H9 (cell line): ENCODE measurements at regions not wholly inside any gene's neighbourhood (a gene's known extent, or its start where the extent isn't known, plus 50 kb on each side); places are given as distances from the start of the nearest gene placed in this dataset.

Source experiments
- DNase-seq: peaks from one replicate; pipeline ENCODE4 v3.0.0-alpha.2; 2017
- H2AFZ ChIP-seq: one replicate; pipeline ENCODE4 v1.6.1; 2013; ENCODE audit warnings: mild to moderate bottlenecking, low read length, control low read depth, moderate library complexity
- H2AK5ac ChIP-seq: 2 replicates; pipeline ENCODE4 v1.6.1; 2013; ENCODE audit warnings: low read length, control low read depth, mixed read lengths; ENCODE audit not compliant: insufficient read length
- H2BK120ac ChIP-seq: one replicate; pipeline ENCODE4 v1.6.1; 2013; ENCODE audit warnings: low read depth, mild to moderate bottlenecking, low read length, control low read depth, inconsistent platforms; ENCODE audit not compliant: poor library complexity, severe bottlenecking
- H2BK12ac ChIP-seq: 2 replicates; pipeline ENCODE4 v1.6.1; 2013; ENCODE audit warnings: low read length, control low read depth, mixed read lengths, low read depth; ENCODE audit not compliant: insufficient read length
- H2BK15ac ChIP-seq: 2 replicates; pipeline ENCODE4 v1.6.1; 2013; ENCODE audit warnings: low read depth, low read length, control low read depth
- H2BK20ac ChIP-seq: one replicate; pipeline ENCODE4 v1.6.1; 2013; ENCODE audit warnings: low read depth, mild to moderate bottlenecking, low read length, control low read depth, inconsistent platforms; ENCODE audit not compliant: poor library complexity, severe bottlenecking
- H2BK5ac ChIP-seq: 2 replicates; pipeline ENCODE4 v1.6.1; 2013; ENCODE audit warnings: low read length, control low read depth, mixed read lengths; ENCODE audit not compliant: insufficient read length
- H3K14ac ChIP-seq: 2 replicates; pipeline ENCODE4 v1.6.1; 2013; ENCODE audit warnings: low read length, control low read depth; ENCODE audit not compliant: insufficient read depth
- H3K18ac ChIP-seq: 2 replicates; pipeline ENCODE4 v1.6.1; 2013; ENCODE audit warnings: low read depth, mild to moderate bottlenecking, mixed read lengths, low read length, control low read depth; ENCODE audit not compliant: insufficient read length
- H3K23ac ChIP-seq: 2 replicates; pipeline ENCODE4 v1.6.1; 2013; ENCODE audit warnings: low read length, control low read depth, mixed read lengths, low read depth; ENCODE audit not compliant: insufficient read length
- H3K23me2 ChIP-seq: 2 replicates; pipeline ENCODE4 v1.6.1; 2013; ENCODE audit warnings: low read depth, mild to moderate bottlenecking, mixed read lengths, low read length, control low read depth; ENCODE audit not compliant: insufficient read length, poor library complexity, severe bottlenecking
- H3K27ac ChIP-seq: 2 replicates; pipeline ENCODE4 v1.5.1; 2013; ENCODE audit warnings: low read length, control low read depth, mixed read lengths, low read depth; ENCODE audit not compliant: insufficient read length
- H3K27me3 ChIP-seq: 2 replicates; pipeline ENCODE4 v1.6.1; 2013; ENCODE audit warnings: low read length, control low read depth, inconsistent platforms; ENCODE audit not compliant: insufficient read depth
- H3K4ac ChIP-seq: 2 replicates; pipeline ENCODE4 v1.6.1; 2013; ENCODE audit warnings: low read depth, mild to moderate bottlenecking, control low read depth, inconsistent platforms, low read length, moderate library complexity
- H3K4me1 ChIP-seq: 2 replicates; pipeline ENCODE4 v1.6.1; 2013; ENCODE audit warnings: low read length, control low read depth, inconsistent platforms; ENCODE audit not compliant: insufficient read depth
- H3K4me2 ChIP-seq: 2 replicates; pipeline ENCODE4 v1.6.1; 2013; ENCODE audit warnings: low read length, control low read depth, mixed read lengths; ENCODE audit not compliant: insufficient read length, insufficient read depth
- H3K56ac ChIP-seq: 2 replicates; pipeline ENCODE4 v1.6.1; 2013; ENCODE audit warnings: low read depth, mild to moderate bottlenecking, mixed read lengths, low read length, control low read depth; ENCODE audit not compliant: insufficient read length
- H3K79me1 ChIP-seq: 2 replicates; pipeline ENCODE4 v1.6.1; 2013; ENCODE audit warnings: low read depth, mild to moderate bottlenecking, moderate library complexity, low read length, control low read depth, inconsistent platforms; ENCODE audit not compliant: insufficient read depth, poor library complexity, severe bottlenecking
- H3K79me2 ChIP-seq: 2 replicates; pipeline ENCODE4 v1.6.1; 2013; ENCODE audit warnings: low read length, control low read depth, inconsistent platforms; ENCODE audit not compliant: insufficient read depth
- H3K9ac ChIP-seq: 2 replicates; pipeline ENCODE4 v1.6.1; 2013; ENCODE audit warnings: low read length, control low read depth, mixed read lengths; ENCODE audit not compliant: insufficient read length; ENCODE audit errors: extremely low read depth
- H3K9me3 ChIP-seq: one replicate; pipeline ENCODE4 v1.6.1; 2013; ENCODE audit warnings: low read depth, low read length, inconsistent platforms; ENCODE audit not compliant: control insufficient read depth
- H3T11ph ChIP-seq: one replicate; pipeline ENCODE4 v1.6.1; 2013; ENCODE audit warnings: mild to moderate bottlenecking, low read length, control low read depth, inconsistent platforms
- H4K20me1 ChIP-seq: one replicate; pipeline ENCODE4 v1.6.1; 2013; ENCODE audit not compliant: control insufficient read depth, insufficient read length, insufficient read depth
- H4K5ac ChIP-seq: 2 replicates; pipeline ENCODE4 v1.6.1; 2013; ENCODE audit warnings: low read depth, mild to moderate bottlenecking, mixed read lengths, low read length, control low read depth; ENCODE audit not compliant: insufficient read length
- H4K8ac ChIP-seq: replicated peaks from 2 replicates; pipeline ENCODE4 v1.6.1; 2013; ENCODE audit warnings: low read length, control low read depth, mixed read lengths, low read depth; ENCODE audit not compliant: insufficient read length
- H4K91ac ChIP-seq: 2 replicates; pipeline ENCODE4 v1.6.1; 2013; ENCODE audit warnings: low read depth, mild to moderate bottlenecking, moderate library complexity, mixed read lengths, low read length, control low read depth; ENCODE audit not compliant: insufficient read length
- H3K27ac Mint-ChIP-seq, 3 experiments: 2 replicates in 2 of 3; 3 replicates in 1 of 3; pipeline ENCODE4 v1.8.0; 2020 to 2021; ENCODE audit warnings: mixed read lengths in 3 of 3, mild to moderate bottlenecking in 1 of 3, moderate library complexity in 1 of 3
- H3K27me3 Mint-ChIP-seq: 2 replicates; pipeline ENCODE4 v1.8.0; 2021; ENCODE audit warnings: low read depth, mild to moderate bottlenecking, moderate library complexity, mixed read lengths
- H3K36me3 Mint-ChIP-seq, 3 experiments: 2 replicates in 2 of 3; 3 replicates in 1 of 3; pipeline ENCODE4 v1.8.0; 2020 to 2021; ENCODE audit warnings: low read depth in 3 of 3, mixed read lengths in 3 of 3; ENCODE audit not compliant: insufficient read depth in 1 of 3
- H3K4me1 Mint-ChIP-seq, 2 experiments: 2 replicates each; pipeline ENCODE4 v1.8.0; 2020; ENCODE audit warnings: mixed read lengths in 2 of 2
- H3K4me3 Mint-ChIP-seq, 2 experiments: 2 replicates in 1 of 2; 3 replicates in 1 of 2; pipeline ENCODE4 v1.8.0; 2020 to 2021; ENCODE audit warnings: mild to moderate bottlenecking in 2 of 2, mixed read lengths in 2 of 2, moderate library complexity in 1 of 2
- H3K9me3 Mint-ChIP-seq, 2 experiments: 2 replicates in 1 of 2; 3 replicates in 1 of 2; pipeline ENCODE4 v1.8.0; 2020; ENCODE audit warnings: mild to moderate bottlenecking in 2 of 2, mixed read lengths in 2 of 2, moderate library complexity in 1 of 2
- CTCF ChIP-seq: fragments of 200-600 bp; sonication (generic); conservative IDR thresholded peaks from 3 replicates; pipeline ENCODE4 v1.8.0; 2021; ENCODE audit warnings: antibody characterized with exemption, mild to moderate bottlenecking
- WGBS: extraction: QIAGEN DNeasy Blood & Tissue Kit; methylation state at CpG from one replicate; pipeline ENCODE4 v1.1.7; 2013; ENCODE audit warnings: missing lambda C conversion rate, low lambda C conversion rate, mixed read lengths; ENCODE audit not compliant: insufficient read length; ENCODE audit errors: extremely low coverage; 5-methylcytosine and 5-hydroxymethylcytosine counted together

- Mint-ChIP-seq H3K4me1 (peaks cover 0 to 2% of the 10 kb centered on the region in 2 experiments; a peak in 2 of 4 replicates), H3K27ac (no peak overlapping the region; a peak in 1 of 7 replicates), H3K4me3 (no peak overlapping the region), H3K9me3 (no peaks in the 10 kb centered on the region), H3K27me3 (no peaks in the 10 kb centered on the region), H3K36me3 (no peaks in the 10 kb centered on the region)
- no peaks in the 10 kb centered on the region for H3K79me1 ChIP-seq
- no peak overlapping the region for H3K27ac ChIP-seq
- H4K91ac ChIP-seq = no peak overlapping the region
- H2BK120ac ChIP-seq = no peak overlapping the region
- no peak overlapping the region for H3K23ac ChIP-seq
- no peak for DNase-seq
- no peak for TF ChIP-seq CTCF
- no peaks in the 10 kb centered on the region for H3K79me2 ChIP-seq
- H3K56ac ChIP-seq = no peak overlapping the region
- H3K23me2 ChIP-seq = no peaks in the 10 kb centered on the region
- no peak overlapping the region for H3K9ac ChIP-seq
- no peak overlapping the region for H3K18ac ChIP-seq
- no peak overlapping the region for H2BK15ac ChIP-seq
- H4K20me1 ChIP-seq = no peaks in the 10 kb centered on the region
- no peaks in the 10 kb centered on the region for H3K27me3 ChIP-seq
- H3K4me1 ChIP-seq = no peaks in the 10 kb centered on the region
- H2AK5ac ChIP-seq = no peak overlapping the region
- H3K4me2 ChIP-seq = no peak overlapping the region
- H3K9me3 ChIP-seq = no peaks in the 10 kb centered on the region
- no peak overlapping the region for H3K4ac ChIP-seq
- H3T11ph ChIP-seq = no peak overlapping the region
- WGBS = no CpG with 5 or more reads among the region's 2 CpGs
- no peak overlapping the region for H2AFZ ChIP-seq
- no peak overlapping the region for H4K8ac ChIP-seq
- H2BK12ac ChIP-seq = no peak overlapping the region
- H3K14ac ChIP-seq = no peak overlapping the region
- H2BK20ac ChIP-seq = no peak overlapping the region
- H2BK5ac ChIP-seq = no peak overlapping the region
- no peak overlapping the region for H4K5ac ChIP-seq
Measured at GRCh38 chr4:27217261-27217769, 356.7 kb downstream of the STIM2 start.
